Stimulated activated CD8-positive, alpha-beta memory T cell treated with anti-CD3 and anti-CD28 coated beads, Interleukin-4, amount 100 ng/mL, for 48 hours (primary cell): ENCODE measurements at regions not wholly inside any gene's neighbourhood (a gene's known extent, or its start where the extent isn't known, plus 50 kb on each side); places are given as distances from the start of the nearest gene placed in this dataset.
"Not testable (repeated sequence)": the region's sequence is repeated elsewhere in the genome, so short reads cannot be mapped to it uniquely, and the experiment has no call there.

Experiments
- DNase-seq: peaks from one replicate; pipeline ENCODE4 v3.0.0-alpha.2; 2020

DNA sequence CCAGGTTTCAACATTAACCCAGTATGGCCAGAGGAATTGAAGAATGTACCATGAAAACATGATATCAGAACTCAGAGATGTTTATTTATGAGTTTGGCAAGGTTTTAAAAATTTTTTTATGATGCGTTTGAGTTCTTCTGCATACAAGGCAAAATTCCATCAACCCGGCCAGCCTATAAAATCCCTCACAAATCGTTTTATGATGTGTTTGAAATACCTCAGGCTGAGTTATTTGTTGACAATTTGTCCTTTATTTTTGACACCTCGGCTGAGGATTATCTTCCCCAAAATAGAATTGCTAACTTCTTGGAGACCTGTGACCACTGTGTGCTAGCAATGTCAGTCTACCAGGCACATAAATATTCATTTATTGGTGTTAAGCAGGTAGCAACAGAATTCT, 91.9 kb upstream of the SLC24A3 start:
- DNase-seq: no peak

DNA sequence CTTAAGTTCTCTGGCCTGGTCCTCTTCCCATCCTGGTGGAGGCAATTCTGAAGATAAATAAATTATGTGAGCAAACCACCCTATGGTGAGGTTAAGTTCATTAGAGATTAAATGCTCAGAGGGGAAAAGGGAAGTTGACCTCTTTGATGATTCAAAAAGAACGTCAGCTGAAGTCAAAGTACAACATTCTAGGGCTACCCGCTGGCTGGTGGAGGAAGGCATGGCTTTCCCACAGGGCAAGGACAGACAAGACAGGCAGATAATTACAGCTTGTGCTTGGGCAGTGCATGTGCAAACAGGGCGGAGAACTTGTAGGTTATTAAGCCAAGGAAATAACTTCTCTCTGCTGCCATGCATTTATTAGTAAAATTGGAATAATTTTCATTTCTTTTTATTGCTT, 91.0 kb upstream of the SLC24A3 start:
- no peak for DNase-seq

- DNase-seq: no peak
Observed at GRCh38 chr20:19121916-19122315, 90.5 kb upstream of the SLC24A3 start.

- DNase-seq: no peak
Observed at GRCh38 chr20:19122395-19122794, 90.0 kb upstream of the SLC24A3 start.

GRCh38 chr20:19125508-19125907, 86.9 kb upstream of the SLC24A3 start:
- DNase-seq: no peak

DNA sequence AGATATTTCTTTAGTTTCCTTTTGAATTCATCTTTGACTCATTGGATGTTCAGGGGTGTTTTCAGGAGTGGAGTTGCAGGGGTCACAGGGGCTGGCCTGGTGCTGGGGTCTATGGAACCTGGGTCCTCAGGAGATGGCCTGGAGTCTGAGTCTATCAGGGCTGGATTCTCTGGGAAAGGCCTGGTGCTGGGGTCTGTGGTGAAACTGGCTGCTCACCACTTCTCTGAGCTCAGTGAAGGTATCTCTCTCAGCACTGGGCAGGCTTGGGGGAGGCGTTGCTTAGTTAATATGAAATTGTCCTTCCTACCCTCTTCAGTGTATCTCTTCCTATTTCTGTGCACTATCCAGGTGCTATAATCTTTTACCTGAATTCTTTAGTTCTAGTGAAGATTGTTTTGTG, 83.1 kb upstream of the SLC24A3 start:
- no peak for DNase-seq

GRCh38 chr20:19129976-19130612, 82.3 kb upstream of the SLC24A3 start:
- DNase-seq: no peak

GRCh38 chr20:19130613-19130984, 81.8 kb upstream of the SLC24A3 start:
- DNase-seq: no peak

GRCh38 chr20:19137641-19138040, 74.8 kb upstream of the SLC24A3 start:
- DNase-seq: no peak

GRCh38 chr20:19138758-19139157, 73.7 kb upstream of the SLC24A3 start:
- DNase-seq: no peak

DNA sequence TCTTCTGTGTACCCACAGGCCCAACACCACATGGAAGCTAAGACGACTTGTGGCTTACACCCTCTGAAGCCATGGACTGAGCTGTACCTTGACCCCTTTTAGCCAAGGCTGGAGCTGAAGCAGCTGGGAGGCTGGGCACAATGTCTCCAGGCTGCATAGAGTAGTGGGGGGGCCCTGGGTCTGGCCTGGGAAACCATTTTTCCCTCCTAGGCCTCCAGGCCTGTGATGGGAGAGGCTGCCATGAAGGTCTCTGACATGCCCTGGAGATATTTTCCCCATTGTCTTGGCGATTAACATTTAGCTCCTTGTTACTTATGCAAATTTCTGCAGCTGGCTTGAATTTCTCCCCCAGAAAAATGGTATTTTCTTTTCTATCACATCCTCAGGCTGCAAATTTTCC, 72.9 kb upstream of the SLC24A3 start:
- DNase-seq: not testable (repeated sequence)

DNA sequence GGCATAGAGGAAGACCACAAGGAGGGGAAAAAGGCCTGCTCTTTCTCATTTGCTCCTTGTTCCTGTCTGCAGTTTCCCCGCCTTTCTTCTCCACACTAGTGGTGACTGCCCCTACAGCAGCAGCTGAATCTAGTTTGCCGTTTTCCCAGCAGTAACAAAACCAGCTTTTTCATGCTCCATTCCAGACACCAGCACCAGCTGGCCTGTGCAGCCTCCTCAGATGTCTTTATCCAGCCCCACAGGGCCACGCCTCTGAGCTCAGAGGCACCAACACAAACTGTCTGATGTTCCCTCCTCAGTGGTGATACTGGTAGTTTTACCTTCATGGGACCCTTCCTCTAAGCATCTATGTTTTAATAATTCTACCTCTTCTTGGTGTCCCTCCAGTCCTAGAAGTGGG, 70.4 kb upstream of the SLC24A3 start:
- no peak for DNase-seq

GRCh38 chr20:19143890-19144289, 68.6 kb upstream of the SLC24A3 start:
- DNase-seq: no peak

GRCh38 chr20:19161336-19161735, 51.1 kb upstream of the SLC24A3 start:
- DNase-seq: no peak
